Pancreas (tissue), 10 donors: ENCODE measurements at regions not wholly inside any gene's neighbourhood (a gene's known extent, or its start where the extent isn't known, plus 50 kb on each side); places are given as distances from the start of the nearest gene placed in this dataset.
"Not testable (repeated sequence)": the region's sequence is repeated elsewhere in the genome, so short reads cannot be mapped to it uniquely, and the experiment has no call there.

Source experiments
- ATAC-seq, 4 donors: fragments of 200-7000 bp; cut with Tn5 transposase; one replicate each; pipeline versions ENCODE4 v1.8.0 to v1.9.1; 2020; ENCODE audit warnings: mild to moderate bottlenecking in 4 of 4, moderate library complexity in 4 of 4
- DNase-seq, 6 donors: peaks; one replicate each; pipeline ENCODE4 v3.0.0-alpha.2; 2020
- FAIRE-seq: peaks from 2 replicates; lab custom pipeline; 2012; peaks lifted over from hg19 to GRCh38; lab: Jason Lieb, UNC
- H3K27ac ChIP-seq, 4 donors: fragments of 200-600 bp; sonication (generic); 1 replicate in 3 of 4; 2 replicates in 1 of 4; pipeline versions ENCODE4 v1.5.0 to v1.8.0; 2020
- H3K27me3 ChIP-seq, 4 donors: fragments of 200-600 bp; one replicate each; pipeline ENCODE4 v1.8.0; 2021
- H3K36me3 ChIP-seq, 3 donors: fragments of 200-600 bp; sonication (generic) in 1 of 3; one replicate each; pipeline versions ENCODE4 v1.5.0 to v1.8.0; 2020 to 2021
- H3K4me1 ChIP-seq, 3 donors: fragments of 200-600 bp; one replicate each; pipeline ENCODE4 v1.8.0; 2021
- H3K4me3 ChIP-seq, 4 donors: fragments of 200-600 bp; sonication (generic) in 2 of 4; one replicate each; pipeline versions ENCODE4 v1.5.0 to v1.8.0; 2020 to 2021
- H3K9me3 ChIP-seq, 4 donors: fragments of 200-600 bp; one replicate each; pipeline ENCODE4 v1.8.0; 2021
- CTCF ChIP-seq, 4 donors: fragments of 200-600 bp; sonication (generic) in 3 of 4; IDR thresholded peaks; one replicate each; pipeline versions ENCODE4 v1.5.0 to v1.8.0; 2021; ENCODE audit warnings: antibody characterized with exemption in 4 of 4
- WGBS, 2 donors: extraction: QIAGEN DNeasy Blood & Tissue Kit; methylation state at CpG; one replicate each; pipeline ENCODE4 v1.1.7; 2013; 5-methylcytosine and 5-hydroxymethylcytosine counted together
- intact Hi-C, 3 donors: fragments of 100-400 bp; cut with DNase I; formaldehyde crosslinking; loops; one replicate each; pipeline versions ENCODE4 v1.11.1 to v1.14.2; 2022
- donor health status: healthy with polysubstance abuse.
- donor health status: DM: no; HTN: no; CAD: no; lungs with moderate emphysema.
- donor health status: DM: no; HTN: no; CAD: no.
- donor health status: control.
- donor health status: control.
- donor health status: Bipolar disorder and iron deficiency.
- donor health status: DM: yes; HTN: yes; CAD: no.
- donor health status: DM: no; HTN: no; CAD: no.
- donor health status: DM: no; HTN: no; CAD: no.
- donor health status: DM: yes; HTN: yes; CAD: no.

- Histone ChIP-seq H3K4me3 (no peak overlapping the region), H3K27ac (no peak overlapping the region), H3K27me3 (no peaks in the 10 kb centered on the region), H3K9me3 (no peaks in the 10 kb centered on the region), H3K36me3 (no peaks in the 10 kb centered on the region), H3K4me1 (no peaks in the 10 kb centered on the region)
- TF ChIP-seq CTCF (IDR thresholded peaks at IDR 0.05): no peak
- DNase-seq (no peak), ATAC-seq (no peak), FAIRE-seq (no peak)
- intact Hi-C loops: no loop called here
- 81 to 89% methylated on average over 1 of the region's 1 CpG for WGBS, 2 donors
These were observed 778.7 kb downstream of the CENPC start for GRCh38 chr4:66766557-66766956.

- Histone ChIP-seq H3K4me3 (no peak overlapping the region), H3K36me3 (no peaks in the 10 kb centered on the region), H3K27me3 (no peaks in the 10 kb centered on the region), H3K27ac (no peak overlapping the region), H3K9me3 (no peaks in the 10 kb centered on the region), H3K4me1 (no peaks in the 10 kb centered on the region)
- FAIRE-seq (no peak), DNase-seq (no peak), ATAC-seq (no peak)
- no peak for TF ChIP-seq CTCF (IDR thresholded peaks at IDR 0.05)
- 44 to 58% methylated on average over 2 of the region's 2 CpGs for WGBS, 2 donors
- intact Hi-C loops: no loop called here
These were observed 795.0 kb downstream of the CENPC start for GRCh38 chr4:66750273-66750672.

- H3K36me3 ChIP-seq, H3K27me3 ChIP-seq, FAIRE-seq, ATAC-seq, DNase-seq, H3K27ac ChIP-seq, intact Hi-C loops, H3K9me3 ChIP-seq, H3K4me1 ChIP-seq, H3K4me3 ChIP-seq: not testable (repeated sequence)
- 88 to 93% methylated on average over 4 of the region's 4 CpGs for WGBS, 2 donors
These were observed 798.4 kb downstream of the CENPC start for GRCh38 chr4:66746918-66747317.

GRCh38 chr4:66741081-66741480, 804.2 kb downstream of the CENPC start:
- no peaks in the 10 kb centered on the region for H3K4me1 ChIP-seq
- DNase-seq (no peak), FAIRE-seq (no peak), ATAC-seq (no peak)
- intact Hi-C loops: no loop called here
- no peak for TF ChIP-seq CTCF (IDR thresholded peaks at IDR 0.05)
- H3K36me3 ChIP-seq: no peaks in the 10 kb centered on the region
- no peaks in the 10 kb centered on the region for H3K9me3 ChIP-seq
- no peak overlapping the region for H3K27ac ChIP-seq
- H3K27me3 ChIP-seq: no peaks in the 10 kb centered on the region
- WGBS, 2 donors: 75 to 79% methylated on average over 2 of the region's 2 CpGs
- no peak overlapping the region for H3K4me3 ChIP-seq

- Histone ChIP-seq H3K9me3 (no peaks in the 10 kb centered on the region), H3K36me3 (no peaks in the 10 kb centered on the region), H3K4me3 (no peak overlapping the region), H3K27ac (no peak overlapping the region), H3K27me3 (no peaks in the 10 kb centered on the region), H3K4me1 (no peaks in the 10 kb centered on the region)
- WGBS, 2 donors: 69 to 78% methylated on average over 3 of the region's 3 CpGs
- no peak for DNase-seq
- ATAC-seq: peak in 1 of 4 donors; percentile 22
- no peak for FAIRE-seq
- no peak for TF ChIP-seq CTCF (IDR thresholded peaks at IDR 0.05)
- intact Hi-C loops: no loop called here
These were observed 808.7 kb downstream of the CENPC start for GRCh38 chr4:66736606-66737005.

- FAIRE-seq: no peak
- Histone ChIP-seq H3K27ac (no peak overlapping the region), H3K27me3 (no peaks in the 10 kb centered on the region), H3K4me1 (no peaks in the 10 kb centered on the region), H3K4me3 (no peak overlapping the region), H3K36me3 (no peaks in the 10 kb centered on the region), H3K9me3 (no peaks in the 10 kb centered on the region)
- DNase-seq: no peak
- ATAC-seq: no peak
- TF ChIP-seq CTCF (IDR thresholded peaks at IDR 0.05): no peak
- intact Hi-C loops: no loop called here
- WGBS, 2 donors: 56 to 73% methylated on average over 2 of the region's 2 CpGs
These were observed 817.0 kb downstream of the CENPC start for GRCh38 chr4:66728280-66728679.

GRCh38 chr4:66712301-66712921, 832.9 kb downstream of the CENPC start:
- DNase-seq: peak in 1 of 6 donors; percentile 65
- FAIRE-seq, intact Hi-C loops, H3K4me1 ChIP-seq, H3K27ac ChIP-seq, H3K27me3 ChIP-seq, ATAC-seq, H3K36me3 ChIP-seq, H3K4me3 ChIP-seq, H3K9me3 ChIP-seq: not testable (repeated sequence)
- 94 to 97% methylated on average over 27 to 30 of the region's 30 CpGs for WGBS, 2 donors
